ENCODE measurements at regions not wholly inside any gene's neighbourhood (a gene's known extent, or its start where the extent isn't known, plus 50 kb on each side); places are given as distances from the start of the nearest gene placed in this dataset.

- TF ChIP-seq CTCF (IDR thresholded peaks at IDR 0.05) (no peak), POLR2A (IDR thresholded peaks at IDR 0.05) (no peak)
Measured at GRCh38 chr4:181647396-181648147, 595.6 kb upstream of the TENM3 start.
